Parathyroid adenoma (tissue), 2 donors: ENCODE measurements at regions not wholly inside any gene's neighbourhood (a gene's known extent, or its start where the extent isn't known, plus 50 kb on each side); places are given as distances from the start of the nearest gene placed in this dataset.

Experiments used
- H2AFZ ChIP-seq: fragments of 300-600 bp; sonication (generic); one replicate; pipeline ENCODE4 v1.7.0; 2017; ENCODE audit warnings: antibody characterized with exemption, mild to moderate bottlenecking
- H3K27ac ChIP-seq: fragments of 300-600 bp; sonication (generic); one replicate; pipeline ENCODE4 v1.7.0; 2017
- H3K27me3 ChIP-seq: fragments of 300-600 bp; sonication (generic); one replicate; pipeline ENCODE4 v1.7.0; 2017; ENCODE audit warnings: low read length; ENCODE audit not compliant: control insufficient read depth, insufficient read depth
- H3K36me3 ChIP-seq: fragments of 300-600 bp; sonication (generic); one replicate; pipeline ENCODE4 v1.7.0; 2017; ENCODE audit warnings: low read length; ENCODE audit not compliant: control insufficient read depth, insufficient read depth
- H3K4me1 ChIP-seq: fragments of 300-600 bp; sonication (generic); one replicate; pipeline ENCODE4 v1.7.0; 2017; ENCODE audit warnings: control low read depth
- H3K4me2 ChIP-seq: fragments of 300-600 bp; sonication (generic); one replicate; pipeline ENCODE4 v1.7.0; 2017; ENCODE audit warnings: low read length
- H3K4me3 ChIP-seq: fragments of 300-600 bp; sonication (generic); one replicate; pipeline ENCODE4 v1.7.0; 2017; ENCODE audit warnings: low read depth, low read length
- H3K79me2 ChIP-seq: fragments of 300-600 bp; sonication (generic); one replicate; pipeline ENCODE4 v1.7.0; 2017; ENCODE audit warnings: control low read depth
- H3K9ac ChIP-seq: fragments of 300-600 bp; sonication (generic); one replicate; pipeline ENCODE4 v1.7.0; 2017; ENCODE audit warnings: mild to moderate bottlenecking
- H3K9me3 ChIP-seq: fragments of 300-600 bp; sonication (generic); one replicate; pipeline ENCODE4 v1.7.0; 2017; ENCODE audit warnings: low read length; ENCODE audit not compliant: control insufficient read depth
- CTCF ChIP-seq: fragments of 300-600 bp; sonication (generic); IDR thresholded peaks from one replicate; pipeline ENCODE4 v1.7.0; 2017; ENCODE audit warnings: antibody characterized with exemption, mild to moderate bottlenecking
- donor health status: primary hyperparathyroidism.

GRCh38 chr4:59535541-59535940, 1664.6 kb upstream of the ADGRL3 start:
- Histone ChIP-seq H3K9ac (no peak overlapping the region), H3K9me3 (no peaks in the 10 kb centered on the region), H3K27me3 (no peaks in the 10 kb centered on the region), H2AFZ (no peak overlapping the region), H3K4me3 (no peak overlapping the region), H3K4me2 (no peak overlapping the region), H3K36me3 (no peaks in the 10 kb centered on the region), H3K4me1 (no peaks in the 10 kb centered on the region), H3K79me2 (no peaks in the 10 kb centered on the region), H3K27ac (no peak overlapping the region)
- TF ChIP-seq CTCF = no peak

- no peak overlapping the region for H3K4me2 ChIP-seq
- H3K9me3 ChIP-seq = no peaks in the 10 kb centered on the region
- no peak for TF ChIP-seq CTCF
Observed at GRCh38 chr4:59536428-59536827, 1663.7 kb upstream of the ADGRL3 start.

GRCh38 chr4:59537246-59537886, 1662.8 kb upstream of the ADGRL3 start:
- no peaks in the 10 kb centered on the region for H3K4me1 ChIP-seq
- no peak overlapping the region for H3K27ac ChIP-seq
- no peaks in the 10 kb centered on the region for H3K27me3 ChIP-seq
- H3K9me3 ChIP-seq = no peaks in the 10 kb centered on the region
- no peak for TF ChIP-seq CTCF
- H3K4me3 ChIP-seq = no peak overlapping the region
- H3K36me3 ChIP-seq = no peaks in the 10 kb centered on the region
- H3K4me2 ChIP-seq = no peak overlapping the region
- H2AFZ ChIP-seq = no peak overlapping the region
- H3K79me2 ChIP-seq = no peaks in the 10 kb centered on the region
- H3K9ac ChIP-seq = no peak overlapping the region

More at GRCh38 chr4:59536428-59536827, 1663.7 kb upstream of the ADGRL3 start:
- no peak overlapping the region for H3K27ac ChIP-seq
- no peaks in the 10 kb centered on the region for H3K36me3 ChIP-seq
- H3K4me3 ChIP-seq = no peak overlapping the region
- no peak overlapping the region for H3K9ac ChIP-seq
- no peak overlapping the region for H2AFZ ChIP-seq
- H3K27me3 ChIP-seq = no peaks in the 10 kb centered on the region
- no peaks in the 10 kb centered on the region for H3K4me1 ChIP-seq
- no peaks in the 10 kb centered on the region for H3K79me2 ChIP-seq

GRCh38 chr4:59539401-59539800, 1660.7 kb upstream of the ADGRL3 start:
- Histone ChIP-seq H3K79me2 (no peaks in the 10 kb centered on the region), H3K27me3 (no peaks in the 10 kb centered on the region)
- TF ChIP-seq CTCF = no peak

GRCh38 chr4:59540311-59540710, 1659.8 kb upstream of the ADGRL3 start:
- no peak for TF ChIP-seq CTCF
- H3K9ac ChIP-seq = no peak overlapping the region
- no peaks in the 10 kb centered on the region for H3K36me3 ChIP-seq
- H3K9me3 ChIP-seq = no peaks in the 10 kb centered on the region
- no peak overlapping the region for H2AFZ ChIP-seq
- no peaks in the 10 kb centered on the region for H3K4me1 ChIP-seq
- no peak overlapping the region for H3K4me2 ChIP-seq
- no peak overlapping the region for H3K4me3 ChIP-seq
- H3K27me3 ChIP-seq = no peaks in the 10 kb centered on the region
- no peak overlapping the region for H3K27ac ChIP-seq
- no peaks in the 10 kb centered on the region for H3K79me2 ChIP-seq

More at GRCh38 chr4:59539401-59539800, 1660.7 kb upstream of the ADGRL3 start:
- Histone ChIP-seq H3K4me1 (no peaks in the 10 kb centered on the region), H3K9ac (no peak overlapping the region), H3K27ac (no peak overlapping the region), H3K36me3 (no peaks in the 10 kb centered on the region), H3K9me3 (no peaks in the 10 kb centered on the region), H2AFZ (no peak overlapping the region), H3K4me2 (no peak overlapping the region), H3K4me3 (no peak overlapping the region)
